DMS79 (cell line): ENCODE measurements at regions not wholly inside any gene's neighbourhood (a gene's known extent, or its start where the extent isn't known, plus 50 kb on each side); places are given as distances from the start of the nearest gene placed in this dataset.
A peak's percentile ranks its signal among the peaks of the same experiment; 100 is the strongest.

Experiments used
- DNase-seq: peaks from one replicate; lab custom pipeline; 2025; lab: John Stamatoyannopoulos, UW

- DNase-seq, result no peak
Measured at GRCh38 chr10:49243610-49244283, 55.2 kb upstream of the C10orf71 start.

DNA sequence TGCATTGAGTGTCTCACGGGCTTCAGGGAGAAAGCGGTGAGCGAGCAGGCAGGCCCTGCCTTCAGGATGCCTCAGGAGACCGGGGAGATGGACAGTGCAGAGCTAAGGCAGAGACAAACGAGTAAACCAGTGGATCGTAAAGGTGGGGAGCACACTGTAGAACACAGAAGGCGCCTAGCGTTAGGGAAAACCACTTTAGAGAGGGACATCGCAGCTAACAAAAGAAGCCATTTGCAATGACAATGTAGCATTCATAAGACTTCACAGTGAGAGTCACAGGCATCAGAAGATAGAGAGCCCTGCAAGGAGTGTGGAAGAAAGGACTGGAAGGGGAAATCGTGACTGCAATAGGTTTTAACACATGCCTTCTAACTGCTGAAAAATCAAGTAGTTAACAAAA is 54.9 kb upstream of the TMEM273 start:
- DNase-seq, result no peak

GRCh38 chr10:49242604-49243003 is 54.4 kb upstream of the TMEM273 start:
- DNase-seq, result no peak

DNA sequence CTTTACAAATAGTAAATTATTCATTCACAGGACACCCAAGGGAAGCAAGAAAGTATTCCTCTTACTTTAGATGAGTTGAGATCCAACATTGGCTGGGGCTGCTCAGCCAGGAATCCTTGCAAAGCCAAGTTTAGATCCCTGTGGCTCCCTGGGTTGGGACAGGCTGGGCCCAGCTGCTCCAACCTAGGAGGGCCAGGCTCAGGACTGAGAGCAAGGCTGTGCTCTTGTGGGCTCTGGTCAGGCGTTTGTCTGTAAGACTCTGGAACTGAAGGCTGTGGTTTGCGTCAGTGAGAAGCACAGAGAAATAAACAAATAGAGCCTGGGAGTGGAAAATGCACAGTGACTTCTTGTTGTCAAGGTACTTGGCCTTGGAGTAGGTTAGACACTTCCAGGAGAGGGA is 53.2 kb upstream of the TMEM273 start:
- DNase-seq, result peak; percentile 6

DNA sequence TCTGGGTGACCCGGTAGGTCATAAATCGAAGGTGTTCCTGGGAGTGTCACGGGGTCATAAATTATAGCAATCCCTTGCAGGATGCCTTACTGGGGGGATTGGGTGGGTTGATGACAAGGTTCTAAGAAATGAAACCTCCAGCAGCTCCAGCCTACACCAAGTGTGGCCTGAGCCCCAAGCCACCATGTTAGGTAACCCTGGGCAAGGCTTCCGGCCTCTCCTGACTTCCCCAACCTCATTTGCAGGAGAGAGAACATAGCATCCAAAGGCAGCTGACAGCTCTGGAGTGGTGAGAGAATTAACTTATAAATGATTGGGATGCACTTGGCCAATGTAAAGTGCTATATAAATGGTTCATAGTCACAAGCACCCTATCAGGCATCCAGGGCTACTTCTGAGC is 52.8 kb upstream of the TMEM273 start:
- DNase-seq, result no peak
